ENCODE measurements at regions not wholly inside any gene's neighbourhood (a gene's known extent, or its start where the extent isn't known, plus 50 kb on each side); places are given as distances from the start of the nearest gene placed in this dataset.
A peak's percentile ranks its signal among the peaks of the same experiment; 100 is the strongest.

DNA sequence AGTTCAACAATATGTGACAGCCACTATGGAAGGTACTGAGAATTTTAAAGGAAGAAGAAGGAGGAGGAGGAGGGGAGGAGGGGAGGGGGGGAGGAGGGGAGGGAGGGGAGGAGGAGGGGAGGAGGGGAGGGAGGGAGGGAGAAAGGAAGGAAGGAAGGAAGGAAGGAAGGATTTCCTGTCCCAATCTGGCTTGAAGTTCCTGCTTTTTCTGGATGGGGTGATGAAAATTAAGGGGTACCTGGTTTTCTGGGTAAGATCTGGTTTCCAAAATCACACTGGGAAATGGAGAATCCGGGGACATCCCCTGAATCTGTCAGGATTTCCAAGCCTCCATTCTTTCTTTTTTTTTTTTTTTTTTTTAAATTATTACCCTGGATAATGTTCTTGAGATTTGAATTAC is 271.8 kb downstream of the MTX2 start:
- no peak for DNase-seq (ENCODE audit: low spot score)

DNA sequence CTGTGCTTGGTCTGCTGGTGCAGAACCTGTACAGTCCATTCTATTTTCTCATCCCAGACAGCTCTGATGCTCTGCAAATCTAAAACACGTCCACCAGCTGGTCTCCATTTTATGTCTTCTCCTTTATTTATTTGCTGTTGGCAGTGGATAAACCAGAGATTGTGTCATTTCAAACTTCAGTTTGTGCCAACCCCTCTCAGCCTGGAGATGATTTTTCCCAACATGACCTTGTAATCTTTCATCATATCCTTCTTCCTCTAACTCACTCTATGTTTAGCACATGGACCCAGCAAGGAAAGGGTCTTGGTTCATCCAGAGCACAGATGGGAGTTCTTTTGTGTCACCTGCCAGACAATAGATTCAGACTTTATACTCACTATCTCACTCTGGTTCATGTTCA is 273.2 kb downstream of the MTX2 start:
- DNase-seq (ENCODE audit: low spot score): no peak

DNA sequence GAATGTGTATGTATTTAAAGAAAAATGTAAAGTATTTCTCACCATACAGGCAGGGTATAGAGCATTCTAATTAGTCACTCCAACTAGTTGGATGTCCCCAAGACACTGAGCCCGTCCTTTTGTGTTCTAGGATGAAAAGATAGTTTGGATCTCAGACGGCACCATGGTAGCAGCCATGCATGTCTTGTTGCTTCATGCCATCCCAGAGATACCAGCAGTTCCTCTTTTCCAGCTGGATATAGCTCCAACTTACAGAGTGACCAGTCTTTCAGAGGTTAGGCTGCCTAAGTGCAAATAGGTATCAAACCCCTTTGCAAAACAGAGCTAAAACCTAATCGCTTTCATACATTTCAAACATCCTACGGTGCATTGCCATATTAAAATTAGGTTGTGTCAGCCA is 275.3 kb downstream of the MTX2 start:
- DNase-seq (ENCODE audit: low spot score): no peak

DNA sequence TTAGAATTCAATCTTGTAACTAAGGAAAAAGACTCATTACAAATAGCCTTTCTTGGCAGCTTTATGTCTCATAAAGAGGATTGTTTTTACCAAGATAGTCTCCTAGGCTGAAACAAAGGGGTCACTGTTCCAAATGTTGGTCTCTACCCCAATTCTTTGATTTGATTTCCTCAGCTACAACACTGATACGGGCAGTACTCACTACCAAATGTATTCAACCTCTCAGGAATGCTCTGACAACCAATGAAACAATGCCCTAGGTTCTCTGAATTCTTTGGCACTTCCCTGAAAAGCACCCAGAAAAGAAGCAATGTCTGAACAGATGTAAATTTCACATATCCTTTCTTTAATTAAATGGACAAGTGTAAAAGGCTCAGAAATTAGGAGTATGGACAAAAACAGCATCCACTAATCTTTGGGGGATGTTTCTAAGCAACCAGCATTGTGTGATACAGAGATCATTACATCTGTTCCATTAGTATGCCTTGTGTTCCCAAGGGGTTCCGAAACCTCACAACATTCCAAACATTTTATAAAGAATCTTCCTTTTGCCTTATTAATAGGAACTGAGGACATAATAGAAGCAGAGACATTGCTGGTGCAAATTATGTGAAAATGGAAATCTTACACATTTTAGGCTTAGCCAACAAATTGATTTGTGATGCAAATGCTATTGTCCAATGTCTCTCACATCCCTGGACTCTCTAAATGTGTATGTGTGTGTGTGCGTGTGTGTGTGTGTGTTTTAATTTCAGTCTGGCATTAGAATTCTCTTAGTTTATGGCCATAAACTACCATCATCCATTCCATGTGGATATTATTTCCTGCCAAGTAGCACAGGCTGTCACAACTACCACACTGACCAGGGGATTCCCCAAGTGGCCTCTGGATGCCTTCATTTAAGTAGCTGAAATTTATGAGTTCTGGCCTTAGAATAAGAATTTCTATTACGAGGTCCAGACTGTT is 276.0 kb downstream of the MTX2 start:
- DNase-seq (ENCODE audit: low spot score): no peak

DNA sequence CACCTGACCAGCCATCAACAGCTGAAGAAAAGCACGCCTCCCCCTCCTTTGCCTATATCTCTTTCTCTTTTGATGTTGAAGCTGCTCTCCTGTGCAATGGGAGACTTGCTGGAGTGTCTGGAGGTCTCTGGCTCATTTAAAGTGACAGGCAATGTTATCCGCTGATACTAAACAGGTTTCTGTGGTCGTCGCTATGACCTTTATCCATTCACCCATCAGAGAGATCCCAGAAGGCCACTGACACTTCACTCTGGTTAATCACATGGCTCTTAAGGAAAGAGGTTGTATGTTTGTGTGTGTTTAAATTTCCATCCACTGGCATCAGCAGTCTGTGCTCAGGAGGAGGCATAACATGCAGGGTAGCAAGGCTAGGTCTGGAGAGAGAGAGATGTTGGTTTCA is 277.3 kb downstream of the MTX2 start:
- DNase-seq (ENCODE audit: low spot score): no peak

DNA sequence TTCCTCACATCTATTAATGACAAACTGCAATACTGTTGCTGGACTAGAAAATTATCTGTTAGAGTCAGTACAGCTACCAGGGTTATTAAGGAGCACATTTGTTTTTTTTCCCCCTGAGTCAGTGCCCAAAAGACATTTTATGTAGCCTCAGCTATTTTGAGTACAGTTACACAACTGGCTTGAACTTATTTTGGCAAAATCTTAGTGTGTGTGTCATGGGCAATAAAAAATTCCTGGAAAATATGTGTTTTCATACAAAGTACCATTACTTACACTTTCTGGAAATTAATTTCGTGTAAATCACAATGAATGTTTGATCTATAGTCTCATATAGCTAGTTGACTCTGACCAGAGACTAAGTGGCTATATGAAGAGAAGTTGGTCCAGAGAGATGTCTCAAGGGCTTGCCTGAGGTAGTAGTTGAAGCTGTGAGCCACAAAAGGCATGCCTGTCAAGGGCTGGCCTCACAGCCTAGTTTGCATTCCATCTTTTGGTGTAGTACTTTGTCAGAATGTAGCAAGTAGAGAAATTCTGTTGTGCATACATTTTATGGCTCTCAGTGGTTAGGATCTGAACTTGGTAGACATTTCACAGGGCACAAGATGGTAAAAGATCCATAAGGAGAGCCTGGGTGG is 283.4 kb downstream of the MTX2 start:
- DNase-seq (ENCODE audit: low spot score): no peak

DNA sequence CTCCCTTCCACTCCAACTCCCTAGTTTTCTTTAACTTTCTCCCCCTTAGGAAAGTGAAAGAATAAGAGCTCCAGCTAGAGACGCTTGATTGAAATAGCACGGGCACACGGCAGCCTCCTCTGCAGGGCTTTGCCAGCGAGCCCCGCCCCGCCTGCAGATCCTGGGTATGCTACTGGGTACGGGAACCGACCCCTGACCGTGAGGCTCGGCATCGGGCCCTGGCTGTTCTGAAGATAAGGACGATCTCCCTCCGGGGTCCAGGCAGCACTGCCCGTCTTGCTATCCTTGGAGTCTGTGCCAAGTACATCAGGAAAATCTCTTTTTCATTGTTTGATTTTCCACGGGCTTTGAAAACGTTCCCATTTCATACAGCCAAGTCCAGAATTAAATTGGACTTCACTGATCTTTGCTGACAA is 284.5 kb downstream of the MTX2 start:
- no peak for DNase-seq (ENCODE audit: low spot score)

DNA sequence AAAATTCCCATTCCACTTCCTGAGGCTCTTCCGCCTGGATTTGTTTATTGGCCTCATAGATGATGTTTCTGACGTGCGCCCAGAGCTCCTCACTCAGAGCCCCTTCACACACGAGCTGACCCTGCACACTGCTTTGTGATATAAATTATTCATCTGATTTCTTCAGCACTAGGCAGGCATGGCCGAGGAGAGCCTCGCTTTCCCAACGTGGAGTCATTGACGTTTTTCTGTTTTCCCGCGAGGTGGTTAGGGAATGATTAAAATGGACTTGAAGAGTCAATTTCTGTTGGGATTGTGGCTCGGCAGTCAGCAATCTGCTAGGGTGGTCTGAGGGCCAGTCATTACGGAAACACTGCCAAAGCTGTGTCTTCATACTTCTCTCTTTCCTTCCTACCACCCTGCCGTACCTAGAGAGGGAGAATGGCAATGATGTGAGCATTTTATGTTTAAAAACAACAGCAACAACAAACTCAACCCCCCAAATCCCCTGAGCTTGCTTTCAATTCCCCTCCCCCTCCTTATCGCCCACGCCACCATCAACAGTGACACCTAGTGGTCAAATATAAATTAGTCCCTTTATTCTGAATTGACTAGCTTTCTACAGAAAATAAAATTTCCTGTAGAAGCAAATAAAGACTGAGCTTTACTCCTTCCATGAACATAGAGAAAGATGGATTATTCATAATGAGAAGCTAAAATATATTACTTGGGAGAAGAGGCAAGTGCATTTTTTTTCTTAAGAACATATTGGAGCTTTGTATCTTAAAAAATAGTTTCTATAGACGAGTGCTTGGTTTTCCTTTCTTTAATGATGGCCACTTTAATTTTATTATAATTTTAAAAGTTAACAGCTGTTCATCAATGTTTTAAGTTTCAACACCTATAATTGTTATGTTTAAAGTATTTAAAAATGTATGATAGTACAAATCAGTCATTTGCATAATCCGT is 285.1 kb downstream of the MTX2 start:
- peak; percentile 55 for DNase-seq (ENCODE audit: low spot score)

DNA sequence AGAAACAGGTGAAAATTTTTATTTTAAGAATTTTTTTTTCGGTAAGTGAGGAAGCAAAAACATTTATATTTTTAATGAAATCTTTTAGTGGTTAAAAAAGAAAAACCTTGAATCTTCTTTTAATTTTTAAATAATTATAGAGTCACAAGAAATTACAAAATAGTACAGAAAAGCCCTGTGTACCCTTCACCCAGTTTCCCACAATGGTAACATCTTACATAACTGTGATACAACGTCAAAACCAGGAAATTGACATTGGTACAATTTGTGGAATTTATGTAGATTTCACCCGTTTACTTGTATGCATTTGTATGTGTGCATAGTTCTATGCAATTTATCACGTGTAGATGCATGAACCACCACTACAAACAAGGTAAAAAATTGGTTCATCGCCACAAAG is 285.9 kb downstream of the MTX2 start:
- no peak for DNase-seq (ENCODE audit: low spot score)

DNA sequence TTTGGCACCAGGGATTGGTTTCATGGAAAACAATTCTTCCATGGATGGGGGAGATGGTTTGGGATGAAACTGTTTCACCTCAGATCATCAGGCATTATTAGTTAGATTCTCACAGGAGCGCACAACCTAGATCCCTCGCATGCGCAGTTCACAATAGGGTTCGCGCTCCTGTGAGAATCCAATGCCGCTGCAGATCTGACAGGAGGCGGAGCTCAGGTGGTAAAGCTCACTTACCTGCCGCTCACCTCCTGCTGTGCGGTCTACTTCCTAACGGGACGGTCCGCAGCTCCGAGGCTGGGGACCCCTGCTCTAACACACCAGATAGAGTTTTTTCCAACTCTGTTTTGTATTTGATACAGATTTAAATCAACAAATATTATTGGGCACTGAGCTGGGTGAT is 286.5 kb downstream of the MTX2 start:
- no peak for DNase-seq (ENCODE audit: low spot score)

DNA sequence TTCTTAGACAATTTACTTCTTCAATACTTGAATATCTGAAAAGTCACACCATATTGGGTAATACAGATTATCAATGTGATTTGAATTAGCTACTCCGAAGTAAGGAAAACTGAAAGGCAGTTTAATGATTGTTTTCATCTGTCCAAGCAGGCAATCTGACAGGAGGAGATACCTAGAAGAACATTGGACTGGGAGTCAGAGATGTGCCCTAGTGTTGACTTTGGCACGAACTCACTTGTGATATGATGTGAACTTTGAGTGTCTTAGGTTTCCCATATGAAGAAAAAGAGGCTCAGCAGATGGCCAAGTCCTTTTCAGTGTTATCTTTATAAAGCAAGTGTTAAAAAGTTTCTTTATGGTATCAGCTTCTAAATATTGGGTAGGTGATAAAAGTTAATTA is 287.1 kb downstream of the MTX2 start:
- DNase-seq (ENCODE audit: low spot score): no peak

DNA sequence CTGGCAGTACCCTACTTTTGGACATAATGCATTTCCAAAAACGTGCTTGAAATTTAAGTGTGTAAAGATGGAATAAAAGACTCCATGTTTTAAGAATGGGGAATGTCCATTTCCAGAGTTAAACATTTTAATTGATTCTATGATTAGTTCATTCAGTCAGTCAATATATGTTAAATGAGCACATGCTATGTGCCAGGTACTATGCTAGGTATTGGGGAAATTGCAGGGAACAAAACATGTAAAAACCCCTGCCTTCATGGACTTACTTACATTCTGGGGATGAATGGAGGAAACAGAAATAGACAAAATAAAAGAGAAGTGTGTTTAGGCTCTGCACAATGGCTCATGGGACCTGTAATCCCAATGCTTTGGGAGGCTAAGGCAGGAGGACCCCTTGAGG is 288.6 kb downstream of the MTX2 start:
- DNase-seq (ENCODE audit: low spot score): no peak

DNA sequence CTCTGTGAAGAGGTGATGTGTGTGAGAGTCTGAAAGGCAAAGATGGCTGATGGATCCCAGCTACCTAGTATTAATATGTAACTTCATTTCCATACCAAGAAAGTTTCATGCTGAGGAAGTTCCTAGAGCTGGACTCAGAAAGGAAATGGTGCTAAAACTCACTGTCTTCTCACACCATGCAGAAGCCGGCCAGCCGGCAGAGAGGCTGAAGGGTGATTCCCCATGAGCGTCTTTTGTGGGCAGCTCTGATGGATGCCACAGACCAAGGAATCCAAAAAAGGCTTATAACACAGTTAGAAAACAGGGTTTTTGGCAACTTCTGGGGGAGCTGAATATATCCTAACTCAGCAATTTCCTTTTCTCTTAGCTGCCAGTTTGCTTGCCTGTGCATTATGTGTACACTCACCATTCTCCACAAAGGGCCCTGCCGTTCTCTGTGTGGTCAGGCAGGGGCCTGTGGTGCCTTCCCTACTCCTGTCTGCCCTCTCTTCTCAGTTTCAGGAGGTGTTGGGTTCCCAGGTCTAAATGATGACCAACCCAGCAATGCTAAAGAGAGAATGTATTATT is 289.4 kb downstream of the MTX2 start:
- no peak for DNase-seq (ENCODE audit: low spot score)

DNA sequence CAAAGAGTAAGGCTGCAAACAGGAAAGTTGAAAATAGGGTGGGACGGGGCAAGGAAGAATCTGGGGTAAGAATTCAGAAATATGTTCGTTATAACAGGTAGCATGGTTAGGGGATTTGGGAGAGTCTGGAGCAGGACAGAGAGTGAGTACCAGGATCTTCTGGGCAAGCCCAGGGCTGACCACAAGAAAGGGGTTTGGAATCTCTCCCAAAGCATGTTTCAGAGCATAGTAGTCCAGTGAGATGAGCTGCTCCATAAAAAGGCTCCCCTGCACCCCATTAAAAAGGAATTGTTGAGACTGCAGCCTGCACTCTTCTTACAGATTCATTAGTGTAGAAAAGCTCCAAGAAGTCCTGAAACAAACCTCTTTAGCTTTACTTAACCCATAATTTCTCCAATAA is 291.1 kb downstream of the MTX2 start:
- DNase-seq (ENCODE audit: low spot score): no peak

DNA sequence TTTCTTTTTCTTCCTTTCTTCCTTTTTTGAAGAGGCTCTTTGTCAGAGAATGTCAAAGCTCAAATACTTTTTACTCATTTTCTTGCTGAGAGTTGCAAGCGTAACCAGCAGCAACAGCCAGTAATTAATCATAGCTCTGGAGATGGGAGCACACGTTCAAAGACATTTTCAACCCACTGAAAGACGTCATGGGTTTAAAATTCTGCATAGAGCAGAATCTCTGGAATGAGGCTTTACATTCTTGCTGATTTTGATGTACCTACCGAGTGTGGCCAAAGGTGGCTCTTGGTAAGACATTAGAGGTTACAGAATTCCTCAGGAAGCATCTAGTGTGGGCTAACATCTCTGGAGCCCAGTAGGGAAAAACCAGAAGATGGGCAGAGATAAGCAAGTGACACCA is 292.5 kb downstream of the MTX2 start:
- DNase-seq (ENCODE audit: low spot score): no peak

DNA sequence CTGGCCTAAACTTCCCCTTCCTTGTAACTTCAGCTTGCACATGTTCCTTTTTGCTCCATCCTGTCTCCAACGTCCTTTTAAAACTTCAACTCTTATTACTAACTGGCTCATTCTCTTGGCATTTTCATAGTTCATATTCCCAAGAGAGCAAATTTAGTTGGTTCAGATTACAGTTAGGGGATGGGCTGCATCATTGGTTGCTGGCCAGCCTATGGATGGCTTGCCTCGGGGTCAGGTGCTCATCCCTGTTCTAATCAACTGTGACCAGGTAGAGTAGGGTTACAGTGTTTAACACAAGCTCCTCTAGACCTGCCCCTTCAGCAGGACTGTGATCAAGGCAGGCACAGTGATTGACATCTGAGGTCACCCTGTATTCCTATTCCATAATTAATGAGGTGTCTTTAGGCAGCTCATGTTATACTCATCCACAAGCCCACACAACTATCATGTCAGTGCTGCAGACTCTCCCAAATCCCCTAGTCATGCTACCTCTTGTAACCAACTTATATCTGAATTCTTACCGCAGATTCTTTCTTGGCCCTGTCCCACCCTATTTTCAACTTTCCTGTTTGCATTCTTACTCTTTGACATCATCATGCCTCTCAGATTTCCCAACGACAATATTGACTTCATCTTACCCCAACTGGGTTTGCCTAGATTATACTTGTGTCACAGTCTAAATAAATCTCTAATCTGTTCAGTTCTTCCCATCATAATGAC is 293.3 kb downstream of the MTX2 start:
- no peak for DNase-seq (ENCODE audit: low spot score)

DNA sequence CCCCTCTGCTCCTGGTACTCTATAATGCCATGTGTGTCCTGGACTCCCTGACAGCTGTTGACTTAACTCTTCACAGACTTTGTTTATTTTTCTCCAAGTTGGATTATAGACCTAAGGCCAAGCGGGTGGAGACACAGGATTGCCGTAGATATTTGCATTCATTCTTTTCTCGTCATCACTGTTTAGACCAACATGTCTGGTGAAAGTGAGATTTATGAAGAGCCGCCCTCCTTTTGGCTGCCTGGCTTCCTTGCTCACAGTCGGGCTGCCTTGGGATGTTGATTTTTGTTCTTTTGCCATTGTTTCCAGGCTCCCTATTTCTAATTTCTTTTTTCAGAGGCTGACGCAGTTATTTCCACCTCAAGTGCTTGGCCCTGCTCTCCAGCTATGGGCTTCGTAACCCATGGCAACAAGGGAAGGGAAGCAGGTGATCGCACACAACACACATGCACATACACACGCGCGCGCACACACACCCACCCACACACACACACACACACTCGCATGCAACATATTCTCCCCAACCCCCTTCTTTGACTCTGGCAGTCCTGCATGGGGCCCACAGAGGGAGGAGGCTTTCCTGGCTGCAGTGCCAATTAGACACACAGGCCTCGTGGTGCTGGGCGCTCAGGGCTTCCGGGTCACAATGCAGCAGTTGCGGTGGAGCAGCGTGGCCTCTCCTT is 296.5 kb downstream of the MTX2 start:
- no peak for DNase-seq (ENCODE audit: low spot score)

DNA sequence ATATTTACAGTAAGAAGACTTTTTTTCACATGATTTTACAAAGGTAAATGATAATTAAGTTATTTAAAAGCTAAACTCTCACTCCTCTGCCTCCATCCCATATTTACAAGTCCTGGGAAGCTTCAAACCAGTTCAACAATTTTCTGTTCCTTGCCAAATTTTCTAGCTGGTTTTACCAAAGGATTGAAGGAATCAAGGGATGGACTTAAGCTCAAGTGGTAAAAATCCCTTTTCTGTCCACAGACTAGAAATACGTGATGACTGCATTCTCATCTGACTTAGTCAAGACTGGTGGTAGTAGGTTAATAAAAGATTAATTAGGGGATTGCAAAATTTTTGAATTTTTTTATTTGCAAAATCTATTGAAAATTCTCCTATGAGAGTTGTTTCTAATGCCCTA is 297.3 kb downstream of the MTX2 start:
- no peak for DNase-seq (ENCODE audit: low spot score)

DNA sequence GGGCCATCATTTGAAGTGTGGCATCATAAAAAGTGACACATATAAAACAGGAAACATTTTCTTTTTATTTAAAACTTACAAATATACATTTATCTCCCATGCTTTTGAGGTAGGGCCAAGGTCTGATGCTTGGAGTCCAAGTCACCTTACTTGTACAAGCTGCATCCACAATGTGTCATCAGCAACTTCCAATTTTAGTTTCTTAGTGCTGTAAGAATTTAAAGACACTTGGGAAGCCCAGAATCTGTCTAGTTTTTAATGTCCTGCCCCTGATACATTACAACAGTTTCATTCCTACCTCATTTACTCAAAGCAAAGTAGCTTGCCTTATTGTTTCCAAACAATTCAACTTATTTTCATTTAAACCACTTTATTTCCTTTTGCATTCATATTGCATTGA is 297.7 kb downstream of the MTX2 start:
- no peak for DNase-seq (ENCODE audit: low spot score)

DNA sequence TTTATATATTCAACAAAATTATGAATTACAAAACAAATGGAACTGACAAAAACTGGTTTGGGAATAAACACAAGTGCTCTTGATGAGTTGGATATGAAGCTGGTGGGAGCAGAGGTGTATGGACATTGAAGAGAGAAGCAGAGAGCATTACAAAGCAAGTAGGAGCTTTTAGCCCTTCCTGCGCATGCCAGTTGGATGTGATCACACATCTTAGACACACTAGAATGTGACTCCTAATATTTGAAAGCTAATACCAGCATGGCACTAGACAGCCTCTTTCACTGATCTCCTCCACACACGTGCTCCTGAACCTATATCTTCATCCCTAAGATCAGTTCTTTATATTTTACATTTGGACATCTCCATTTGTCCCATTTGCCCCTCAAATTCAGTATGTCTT is 298.1 kb downstream of the MTX2 start:
- no peak for DNase-seq (ENCODE audit: low spot score)

DNA sequence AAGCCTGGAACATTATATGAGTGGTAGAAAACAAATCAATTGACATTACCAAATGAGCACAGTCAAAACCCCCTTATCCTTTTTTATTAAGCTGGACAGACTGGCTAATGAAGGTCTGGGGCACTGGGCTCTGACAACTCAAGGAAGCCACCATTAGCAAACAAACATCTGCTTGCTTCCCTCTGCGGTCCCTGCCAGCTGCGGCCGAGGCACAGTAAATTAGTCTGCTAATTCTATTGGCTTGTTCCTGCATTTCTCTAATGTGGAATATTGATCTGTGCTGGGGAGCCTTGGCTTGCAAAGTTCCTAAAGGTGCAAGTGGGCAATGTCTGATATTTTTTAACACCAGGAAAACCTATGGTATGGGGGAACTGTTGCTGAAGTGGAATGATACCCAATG is 300.3 kb downstream of the MTX2 start:
- no peak for DNase-seq (ENCODE audit: low spot score)

All from HuH-7.5 (cell line).